Right forelimb (tissue), 1 donor: ENCODE measurements at regions not wholly inside any gene's neighbourhood (a gene's known extent, or its start where the extent isn't known, plus 50 kb on each side); places are given as distances from the start of the nearest gene placed in this dataset.
"Not testable (repeated sequence)": the region's sequence is repeated elsewhere in the genome, so short reads cannot be mapped to it uniquely, and the experiment has no call there.

ENCODE experiments used
- DNase-seq: peaks from one replicate; pipeline ENCODE4 v3.0.0-alpha.2; 2018

GRCh38 chr5:114060866-114061265, 301.0 kb upstream of the KCNN2 start:
- DNase-seq, result no peak

DNA sequence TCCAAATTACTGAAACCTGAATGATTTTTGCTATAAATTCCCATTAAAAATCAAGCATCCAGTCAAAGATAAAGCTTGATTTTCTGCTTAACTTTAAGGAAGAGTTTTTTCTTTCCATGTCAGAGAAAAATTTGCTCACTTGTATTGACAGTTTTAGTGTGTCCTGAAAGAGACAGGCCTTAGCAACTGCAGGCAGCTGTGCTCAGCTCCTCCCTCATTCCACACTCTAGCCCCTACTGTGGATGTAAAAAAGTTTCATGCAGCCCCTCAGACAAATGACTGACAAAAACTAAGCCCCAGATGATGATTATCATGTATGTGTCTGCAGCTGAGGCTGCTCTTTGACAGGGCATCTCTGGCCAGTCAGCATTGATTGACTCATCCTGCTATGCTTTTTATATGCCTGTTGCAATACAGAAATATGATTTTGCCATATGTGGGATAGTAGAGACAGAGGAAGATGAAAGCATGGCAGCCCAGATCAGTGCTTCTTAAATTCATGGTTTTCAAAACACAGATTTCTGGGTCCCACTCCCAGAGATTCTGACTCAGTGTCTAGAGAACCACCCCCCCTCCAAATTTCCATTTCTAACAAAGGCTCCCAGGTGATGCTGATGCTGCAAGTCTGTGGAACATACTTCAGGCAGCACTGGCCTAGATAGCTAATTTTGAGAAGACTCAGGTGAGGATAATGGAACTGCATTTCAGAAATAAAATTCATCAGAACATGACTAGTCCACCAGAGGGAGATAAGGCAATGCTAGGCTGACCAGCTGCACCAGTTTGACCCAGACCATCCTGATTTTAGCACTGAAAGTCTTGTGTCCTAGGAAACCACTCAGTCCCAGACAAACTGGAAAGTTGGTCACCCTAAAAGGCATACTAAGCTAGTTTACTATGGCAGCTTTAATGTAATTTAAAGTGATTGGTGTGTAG, 298.7 kb upstream of the KCNN2 start:
- DNase-seq, result no peak

- DNase-seq, result no peak
These were observed 296.0 kb upstream of the KCNN2 start for GRCh38 chr5:114065912-114066311.

DNA sequence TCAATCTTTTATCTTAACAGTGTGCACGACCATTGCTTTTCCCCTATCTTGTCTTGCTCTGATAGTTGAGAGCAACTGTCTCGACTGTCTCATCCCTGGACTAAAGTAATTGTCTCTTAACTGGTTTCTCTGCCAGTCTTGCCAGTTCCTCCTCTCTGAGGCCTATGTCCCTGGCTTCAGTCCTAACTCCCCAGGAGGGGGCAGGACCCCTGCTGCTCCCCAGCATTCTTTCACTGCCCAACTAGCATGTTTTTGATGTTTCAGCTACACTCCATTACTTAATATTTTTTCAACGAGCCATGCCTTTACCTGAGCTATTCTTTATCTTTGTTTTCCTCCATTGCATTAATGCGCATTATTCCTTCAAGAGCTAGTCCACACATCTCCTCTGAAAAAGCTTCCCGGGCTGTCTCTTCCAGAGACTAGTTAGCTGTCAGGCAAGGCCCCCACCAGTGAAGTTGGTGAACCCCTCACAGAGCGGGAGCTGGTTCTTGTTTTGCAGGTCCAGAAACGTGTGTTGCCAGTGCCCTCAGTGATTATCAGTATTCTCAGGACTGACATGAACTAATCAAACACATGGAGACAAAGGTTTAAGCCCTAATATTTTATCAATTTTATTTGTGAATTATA, 291.7 kb upstream of the KCNN2 start:
- no peak for DNase-seq

DNA sequence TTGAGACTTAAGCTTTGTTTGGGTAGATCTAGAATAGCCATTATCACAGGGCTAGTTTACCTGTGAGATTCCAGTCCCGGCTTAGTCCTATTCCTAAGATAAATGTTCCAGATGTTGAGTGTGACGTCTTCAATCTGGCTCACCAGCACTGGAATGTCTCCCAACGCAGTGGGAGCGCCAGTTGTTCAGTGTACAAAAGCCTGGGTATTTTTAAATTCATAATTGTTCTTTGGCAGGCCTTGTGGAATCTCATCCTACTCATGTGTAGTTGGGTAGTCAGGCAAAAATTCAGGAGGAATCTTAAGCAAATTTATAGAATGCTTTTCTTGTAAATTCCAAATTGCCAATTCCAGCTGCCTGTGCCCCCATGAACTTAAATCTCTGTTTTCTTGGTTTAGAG, 272.6 kb upstream of the KCNN2 start:
- DNase-seq, result no peak

- DNase-seq, result no peak
These were observed 264.3 kb upstream of the KCNN2 start for GRCh38 chr5:114097570-114097969.

DNA sequence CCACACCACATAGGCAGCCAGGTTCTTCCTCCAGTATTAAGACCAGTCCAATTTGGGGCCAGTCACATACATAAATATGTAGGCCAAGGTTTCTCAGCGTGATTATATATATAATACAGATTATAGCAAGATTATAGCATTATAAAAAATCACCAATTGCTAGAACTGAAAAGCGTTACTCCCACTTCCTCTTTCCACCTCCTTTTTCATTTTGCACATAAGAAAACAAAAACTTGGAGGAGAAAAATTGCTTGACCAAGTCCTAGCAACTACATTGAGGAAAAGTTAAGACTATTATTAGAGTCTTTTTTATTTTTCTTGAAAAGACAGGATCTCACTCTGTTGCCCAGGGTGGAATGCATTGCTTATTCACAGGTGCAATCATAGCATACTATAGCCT, 262.7 kb upstream of the KCNN2 start:
- no peak for DNase-seq

DNA sequence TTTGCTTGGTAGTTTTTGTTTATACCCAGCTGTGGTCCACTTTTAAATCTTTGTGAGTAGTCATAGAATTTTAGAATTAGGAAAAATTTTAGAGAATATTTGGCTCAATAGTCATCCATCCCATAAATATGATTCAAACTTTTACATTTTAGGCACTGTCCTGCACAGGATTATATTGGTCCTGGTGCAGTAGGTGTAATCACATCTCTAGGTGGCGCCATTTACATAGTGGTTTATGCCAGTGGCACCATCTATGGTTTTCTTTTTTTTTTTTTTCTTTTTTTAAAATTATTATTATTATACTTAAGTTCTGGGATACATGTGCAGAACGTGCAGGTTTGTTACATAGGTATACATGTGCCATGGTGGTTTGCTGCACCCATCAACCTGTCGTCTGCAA, 260.7 kb upstream of the KCNN2 start:
- no peak for DNase-seq

- DNase-seq, result no peak
These were observed 248.3 kb upstream of the KCNN2 start for GRCh38 chr5:114113604-114114003.

DNA sequence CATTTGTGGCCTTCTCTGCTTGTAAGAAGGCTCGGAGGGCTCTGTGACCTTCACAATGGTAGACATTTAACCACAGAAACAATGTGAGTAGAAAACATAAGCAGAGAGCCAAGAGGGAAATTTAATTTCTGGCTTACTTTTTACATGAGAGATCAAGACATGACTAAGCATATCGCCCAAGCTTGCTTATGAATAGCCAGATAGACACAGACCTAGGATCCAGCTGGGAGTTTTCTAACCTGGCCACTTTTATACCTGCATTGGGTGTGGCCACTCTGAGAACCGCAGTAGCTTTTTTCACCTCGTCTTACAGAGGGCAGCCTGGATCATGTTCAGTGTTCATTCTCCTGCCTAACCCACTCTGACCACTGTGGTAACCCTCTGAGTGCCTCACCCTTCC, 244.9 kb upstream of the KCNN2 start:
- DNase-seq, result no peak

GRCh38 chr5:114118511-114118910, 243.4 kb upstream of the KCNN2 start:
- DNase-seq, result no peak

GRCh38 chr5:114120166-114120565, 241.7 kb upstream of the KCNN2 start:
- DNase-seq, result no peak

DNA sequence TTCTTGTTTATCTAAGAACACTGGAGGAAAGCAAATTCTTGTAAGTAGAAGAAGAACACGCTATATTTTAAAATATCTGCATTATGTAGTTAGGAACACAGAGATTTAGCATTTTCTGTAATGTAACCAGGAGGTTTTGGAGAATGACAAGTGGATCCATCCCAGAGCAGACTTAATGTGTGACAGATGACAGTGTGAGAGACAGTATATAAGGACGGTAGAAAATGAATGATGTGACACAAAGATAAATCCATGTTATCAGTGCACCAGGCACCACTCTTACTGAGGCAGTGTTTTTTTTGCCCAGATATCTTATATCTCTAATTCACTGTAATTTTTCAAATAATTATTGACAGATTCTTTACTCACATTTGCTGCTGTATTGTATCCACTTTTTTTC, 239.0 kb upstream of the KCNN2 start:
- no peak for DNase-seq

DNA sequence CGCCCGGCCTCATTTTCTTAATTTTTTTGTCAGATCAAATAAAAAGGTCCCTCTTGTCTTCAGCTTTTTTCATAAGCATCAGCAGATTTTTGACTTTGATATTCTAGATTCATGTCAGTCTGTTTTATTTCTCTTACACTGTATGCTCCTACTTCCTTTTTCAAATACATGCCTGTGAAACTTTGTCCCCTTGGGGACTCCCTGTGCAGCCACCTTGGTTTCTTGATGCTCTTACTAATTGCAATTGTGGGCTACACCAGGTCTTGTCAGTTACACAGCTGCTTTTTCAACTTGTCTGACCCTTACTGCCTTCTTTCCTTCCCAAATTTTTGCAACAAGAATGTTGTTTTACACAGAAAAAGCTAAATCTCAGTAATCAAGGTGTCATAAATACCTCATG, 238.2 kb upstream of the KCNN2 start:
- no peak for DNase-seq

GRCh38 chr5:114146398-114146797, 215.5 kb upstream of the KCNN2 start:
- DNase-seq, result no peak

DNA sequence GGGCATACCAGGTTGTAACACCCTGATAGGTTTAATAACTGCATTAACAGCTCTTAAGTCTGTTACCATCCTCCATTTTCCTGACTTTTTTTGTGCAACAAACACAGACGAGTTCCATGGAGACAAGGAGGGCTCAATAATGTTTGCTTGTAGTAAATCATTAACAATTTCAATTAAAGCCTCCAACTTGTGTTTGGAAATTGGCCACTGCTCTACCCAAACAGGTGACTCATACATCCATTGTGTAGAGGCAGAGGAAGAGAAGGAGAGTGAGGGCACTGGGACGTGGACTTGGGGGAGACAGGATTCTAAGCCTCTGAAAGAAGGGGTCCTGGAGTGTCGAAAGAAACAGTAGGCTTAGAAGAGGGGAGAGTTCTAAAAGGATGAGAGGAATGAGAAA, 213.6 kb upstream of the KCNN2 start:
- DNase-seq, result no peak

- DNase-seq, result not testable (repeated sequence)
These were observed 213.1 kb upstream of the KCNN2 start for GRCh38 chr5:114148728-114149127.

DNA sequence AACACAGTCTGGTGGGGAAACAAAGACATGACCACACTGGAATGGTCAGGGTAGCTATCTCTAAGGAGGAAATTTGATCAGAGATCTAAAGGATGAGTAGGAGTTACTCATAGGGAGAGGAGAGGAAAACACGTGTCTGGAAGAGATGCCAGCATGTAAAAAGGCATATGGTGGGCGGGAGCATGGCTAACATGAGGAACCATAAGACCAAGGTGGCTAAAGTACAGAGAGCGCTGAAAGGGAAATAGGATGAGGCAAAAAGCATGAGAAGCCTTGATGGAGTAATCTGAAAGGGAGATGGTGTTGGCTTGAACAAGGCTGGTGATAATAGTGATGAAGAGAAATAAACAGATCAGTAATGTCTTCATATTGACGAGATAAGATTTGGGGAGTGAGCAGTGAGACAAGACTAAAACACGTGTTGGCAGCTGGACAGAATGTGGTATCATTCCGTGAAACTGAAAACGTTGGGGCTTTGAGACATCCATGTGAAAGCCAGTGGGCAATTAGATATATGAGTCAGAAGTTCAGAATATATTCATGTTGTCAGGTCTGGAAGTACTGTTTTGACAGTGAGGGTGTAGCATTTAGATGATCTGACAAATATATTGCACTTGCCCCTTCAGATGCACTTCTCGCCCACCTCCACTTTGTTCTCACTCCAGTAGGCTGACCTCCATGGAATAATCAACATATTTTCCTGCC, 209.1 kb upstream of the KCNN2 start:
- DNase-seq, result no peak

DNA sequence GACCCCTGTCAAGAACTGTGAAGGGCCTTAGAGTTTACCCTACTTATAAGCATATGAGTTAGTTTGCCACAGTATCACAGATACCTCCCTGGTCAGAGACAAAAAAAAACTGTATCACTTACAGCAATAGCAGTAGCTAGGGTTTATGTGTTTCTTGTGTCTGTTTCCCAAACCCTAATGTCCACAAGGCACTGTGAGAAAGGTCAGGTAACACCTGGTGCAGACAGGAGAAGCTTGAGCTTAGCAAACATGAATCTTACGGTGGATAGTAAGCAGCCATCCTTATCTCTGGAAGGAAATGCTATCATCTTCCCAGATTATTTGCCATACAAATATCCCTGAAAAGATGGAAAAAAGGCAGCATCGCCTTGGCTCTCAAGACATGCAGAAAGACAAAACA, 208.5 kb upstream of the KCNN2 start:
- DNase-seq, result no peak

DNA sequence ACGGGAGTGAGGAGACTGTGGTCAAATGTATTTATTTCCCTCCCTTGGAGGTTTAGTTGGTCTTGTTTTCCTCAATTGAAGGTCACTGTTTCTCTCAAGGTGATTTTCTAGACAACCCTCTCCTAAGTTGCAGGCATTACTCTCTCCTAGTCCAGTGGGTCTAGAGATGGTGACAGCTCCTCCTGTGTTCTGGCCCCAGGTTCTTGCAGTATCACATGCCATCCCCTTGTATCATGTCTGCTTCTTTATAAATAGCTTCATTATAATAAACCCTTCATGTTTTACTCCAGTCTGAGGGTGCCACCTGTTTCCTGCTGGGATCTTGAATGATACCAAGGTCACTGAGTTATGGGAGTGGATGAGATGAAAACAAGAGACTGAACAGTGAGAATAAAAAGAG, 208.0 kb upstream of the KCNN2 start:
- DNase-seq, result no peak

GRCh38 chr5:114166081-114166480, 195.8 kb upstream of the KCNN2 start:
- no peak for DNase-seq

DNA sequence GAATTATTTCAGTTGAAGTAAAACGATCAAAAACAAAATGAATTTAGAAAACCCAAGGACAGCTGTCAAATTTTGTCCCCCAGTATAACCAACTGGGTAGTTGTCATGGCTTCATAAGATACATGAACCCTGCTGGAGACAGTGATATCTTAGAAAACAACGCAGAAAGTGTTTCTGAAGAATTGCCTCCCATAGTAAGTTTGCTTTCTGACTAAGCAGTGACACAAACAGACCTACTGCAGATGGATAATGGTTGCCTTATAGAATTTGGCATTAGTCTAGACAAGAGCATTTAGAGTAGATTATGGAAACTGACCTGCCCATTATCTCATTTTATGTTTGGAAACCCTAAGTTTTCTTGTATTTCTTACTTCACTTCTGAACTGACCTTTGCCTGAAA, 187.7 kb upstream of the KCNN2 start:
- no peak for DNase-seq

DNA sequence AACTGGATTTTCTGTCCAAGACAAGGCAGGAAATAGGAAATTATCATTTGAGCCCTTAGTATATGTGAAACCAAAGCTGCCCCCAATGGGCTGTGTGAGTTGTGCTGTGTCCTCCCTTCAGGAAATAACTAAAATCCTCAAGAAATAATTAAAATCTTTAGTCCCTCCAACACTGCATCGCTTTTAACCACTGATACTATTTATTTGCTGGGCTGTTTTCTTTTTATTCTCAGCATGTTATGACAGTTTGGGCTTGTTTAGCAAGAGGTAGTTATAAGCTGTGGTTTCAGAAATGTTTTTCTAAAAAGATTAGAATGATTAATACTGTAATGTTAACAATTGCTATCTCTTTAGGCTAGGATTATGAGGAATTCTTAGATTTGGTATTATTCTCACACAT, 187.0 kb upstream of the KCNN2 start:
- no peak for DNase-seq

- no peak for DNase-seq
These were observed 185.5 kb upstream of the KCNN2 start for GRCh38 chr5:114176356-114176755.
